Activated CD4-positive, CD25-positive, alpha-beta regulatory T cell treated with anti-CD3 and anti-CD28 coated beads, Interleukin-2, amount 50 U/mL, for 16 hours (primary cell): ENCODE measurements at regions not wholly inside any gene's neighbourhood (a gene's known extent, or its start where the extent isn't known, plus 50 kb on each side); places are given as distances from the start of the nearest gene placed in this dataset.
"Not testable (repeated sequence)": the region's sequence is repeated elsewhere in the genome, so short reads cannot be mapped to it uniquely, and the experiment has no call there.

Experiments
- DNase-seq: peaks from one replicate; pipeline ENCODE4 v3.0.0-alpha.2; 2020; ENCODE audit warnings: low read depth, low spot score

DNA sequence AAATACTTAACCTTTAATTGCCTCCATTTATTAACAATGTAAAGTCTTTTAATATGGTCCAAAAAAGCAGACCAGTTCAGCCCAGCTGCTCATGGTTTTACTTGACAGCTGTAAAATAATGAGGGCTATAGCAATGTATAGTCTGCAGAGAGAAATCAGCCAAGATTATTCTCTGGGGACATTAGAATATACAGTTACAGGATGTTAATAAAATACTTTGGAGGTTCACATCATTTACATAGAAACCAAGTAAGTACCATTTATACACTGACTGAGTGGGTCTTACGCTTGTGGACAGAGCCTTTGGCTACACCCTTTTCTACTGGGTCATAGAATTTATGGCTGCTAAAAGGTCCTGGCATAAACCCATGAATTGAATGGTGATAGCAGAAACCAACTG, 340.7 kb upstream of the CELF2 start:
- DNase-seq: no peak

DNA sequence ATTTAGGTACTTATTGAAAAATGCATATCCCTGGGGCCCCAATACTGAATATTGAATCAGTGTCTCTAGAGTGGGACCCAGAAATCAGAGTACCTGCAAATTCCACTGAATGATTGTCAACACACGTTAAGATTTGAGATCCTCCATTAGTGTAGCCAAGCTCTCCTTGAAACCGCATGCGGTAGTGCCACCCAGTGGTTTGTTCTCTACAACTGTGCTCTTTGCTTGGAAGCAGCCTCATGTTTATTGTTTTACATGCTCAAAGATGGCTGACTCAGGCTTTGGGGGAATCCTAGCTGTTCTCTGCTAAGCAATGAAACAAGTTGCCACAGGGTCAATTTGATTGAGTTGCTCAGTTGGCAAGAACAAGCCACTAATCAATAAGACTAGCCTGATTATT, 340.2 kb upstream of the CELF2 start:
- peak; percentile 7 for DNase-seq

DNA sequence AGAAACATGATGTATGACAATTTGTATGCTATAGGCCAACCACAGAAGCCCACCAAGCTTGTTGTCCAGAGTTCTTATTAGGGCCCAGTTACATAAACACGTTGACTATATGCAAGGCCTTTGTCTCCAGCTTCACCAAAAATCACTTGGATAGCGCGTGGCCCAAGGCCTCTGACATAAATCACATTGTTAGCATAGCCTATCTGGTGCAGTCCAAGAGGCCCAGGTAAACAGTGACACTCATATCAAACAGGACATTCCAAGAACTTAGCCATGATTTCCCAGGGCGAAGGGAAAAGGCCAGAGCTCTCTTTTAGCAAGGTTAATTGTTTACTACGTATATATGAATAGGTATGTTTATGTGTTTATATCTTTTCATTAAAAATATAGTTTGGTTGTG, 337.2 kb upstream of the CELF2 start:
- no peak for DNase-seq

DNA sequence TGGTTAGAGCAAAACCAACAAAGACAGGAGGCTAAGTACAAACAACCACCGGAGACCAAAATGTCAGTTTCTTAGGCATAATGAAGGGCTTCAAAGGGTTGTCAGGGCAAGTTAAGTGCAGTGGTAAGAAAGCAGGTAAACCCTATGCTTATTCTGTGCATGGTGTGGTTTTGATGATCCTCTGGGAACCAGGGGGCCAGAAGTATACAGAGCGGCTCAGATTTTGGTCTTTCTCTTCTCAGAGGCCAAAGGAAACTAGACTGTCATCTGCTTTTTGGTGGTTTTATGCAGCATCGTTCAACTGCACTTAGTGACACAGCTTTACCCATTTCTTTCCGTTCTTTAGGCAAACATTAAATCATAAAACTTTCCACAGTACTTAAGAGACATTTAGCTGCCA, 332.7 kb upstream of the CELF2 start:
- DNase-seq: no peak

DNA sequence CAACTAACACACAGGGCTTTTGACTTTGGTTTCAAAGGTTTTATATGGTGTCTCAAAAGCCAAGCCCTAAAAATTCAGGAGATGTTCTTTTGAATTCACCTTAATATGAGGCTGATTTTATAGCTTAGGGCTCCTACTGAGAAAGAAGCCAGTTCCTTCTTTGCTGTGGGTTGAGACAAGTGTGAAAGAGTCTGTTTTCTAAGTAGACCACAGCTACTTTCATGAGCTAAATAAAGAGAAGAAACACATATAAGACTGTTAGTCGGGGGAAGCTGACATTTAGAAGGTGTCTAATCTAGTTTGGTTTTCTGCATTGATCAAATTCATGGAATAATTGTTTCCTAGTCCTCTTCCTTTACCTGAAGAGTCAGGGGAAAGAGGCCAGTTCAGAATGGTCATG, 332.1 kb upstream of the CELF2 start:
- no peak for DNase-seq

DNA sequence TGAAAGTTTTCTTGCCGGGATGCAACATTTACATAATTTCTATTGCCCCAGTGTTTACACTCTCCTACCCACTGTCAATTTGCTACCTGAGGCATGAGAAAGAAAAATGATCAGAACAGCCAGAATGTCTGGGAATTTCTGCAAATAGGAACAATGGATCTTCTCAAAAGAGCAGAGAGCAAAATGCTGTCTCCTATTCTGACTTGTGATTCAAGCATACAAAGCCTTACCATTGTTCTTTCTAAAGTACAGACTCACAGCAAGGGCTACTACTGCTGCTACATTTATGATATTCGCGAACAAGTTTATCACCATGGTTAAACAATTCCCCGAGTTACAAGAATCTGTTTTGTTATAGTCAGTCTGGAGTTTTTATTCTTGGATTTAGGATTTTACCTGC, 329.9 kb upstream of the CELF2 start:
- DNase-seq: no peak

DNA sequence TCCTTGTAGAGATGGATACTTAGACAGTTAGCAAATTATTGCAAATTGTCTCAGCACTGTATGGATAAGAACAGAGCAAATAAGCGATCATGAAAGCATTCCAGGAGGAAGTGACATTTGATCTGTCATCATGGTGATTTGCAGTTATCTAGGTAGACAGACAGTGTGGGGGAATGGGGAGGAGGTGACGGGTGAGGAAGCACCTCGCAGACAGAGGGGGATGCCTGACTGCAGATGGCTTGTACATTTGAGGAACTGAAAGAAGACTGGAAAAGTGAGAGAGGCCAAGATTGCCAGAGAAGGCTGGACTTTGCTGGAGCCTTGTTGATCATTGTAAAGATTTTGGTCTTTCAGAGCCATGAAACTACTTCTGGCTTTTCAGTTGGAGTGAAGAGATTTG, 318.2 kb upstream of the CELF2 start:
- no peak for DNase-seq

DNA sequence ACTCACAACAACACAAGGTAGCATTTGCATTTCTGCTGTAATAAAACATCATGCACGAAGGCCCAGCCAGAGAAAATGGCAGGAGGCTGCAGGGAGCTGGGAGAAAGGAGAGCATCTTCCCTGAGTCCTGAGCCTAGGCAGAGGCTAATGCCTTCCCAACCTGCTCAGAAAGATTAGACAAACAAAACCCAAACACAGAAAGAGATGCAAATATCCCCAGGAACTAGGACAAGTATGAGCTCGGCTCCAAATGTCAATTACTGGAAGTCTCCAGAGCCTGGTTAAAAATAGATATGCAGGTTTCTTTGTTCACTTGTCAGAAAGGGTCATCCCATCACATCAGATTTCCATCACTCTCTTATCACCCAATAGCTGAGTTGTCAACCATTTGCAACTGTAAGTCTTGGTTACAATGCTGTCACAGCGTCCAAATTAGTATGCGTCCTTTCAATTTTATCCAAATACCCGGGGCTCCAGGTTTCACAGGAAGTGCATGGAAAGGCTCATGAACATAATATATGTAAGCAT, 316.5 kb upstream of the CELF2 start:
- DNase-seq: no peak

DNA sequence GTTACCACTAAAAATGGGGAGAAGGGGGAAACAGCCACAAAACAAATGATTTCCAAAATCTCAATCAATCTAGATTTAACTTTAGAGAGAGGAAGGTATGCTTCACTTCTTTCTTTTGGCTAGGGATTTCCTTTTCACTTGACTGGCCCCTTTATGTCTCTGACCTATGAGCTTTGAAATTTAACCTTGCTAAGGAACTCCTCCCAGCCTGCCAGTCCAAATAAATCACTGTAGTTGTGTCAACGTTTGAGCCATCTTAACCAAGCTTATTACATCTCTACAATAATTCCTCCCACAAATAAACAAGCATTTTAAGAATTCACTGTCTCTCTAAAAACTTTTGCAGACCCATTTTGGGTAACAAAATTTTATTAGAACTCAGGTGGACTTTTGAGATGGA, 315.5 kb upstream of the CELF2 start:
- no peak for DNase-seq

DNA sequence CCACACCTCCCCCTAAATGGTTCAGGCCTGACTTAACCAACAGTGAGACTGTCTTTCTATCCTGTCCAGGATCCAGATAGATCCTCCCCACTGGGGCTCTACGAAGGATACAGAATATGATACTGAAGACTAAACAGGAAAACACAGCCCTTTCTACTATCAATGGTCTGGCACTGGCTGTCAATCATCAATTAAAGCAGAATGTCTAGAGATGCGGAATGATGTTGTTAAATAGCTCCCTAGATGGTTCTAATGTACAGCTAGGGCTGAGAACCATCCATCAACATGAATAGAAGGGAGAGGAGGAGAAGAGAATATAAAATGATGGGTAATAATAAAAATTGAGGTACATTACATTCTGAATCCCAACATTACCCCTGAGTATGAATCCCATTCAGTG, 314.3 kb upstream of the CELF2 start:
- DNase-seq: no peak

DNA sequence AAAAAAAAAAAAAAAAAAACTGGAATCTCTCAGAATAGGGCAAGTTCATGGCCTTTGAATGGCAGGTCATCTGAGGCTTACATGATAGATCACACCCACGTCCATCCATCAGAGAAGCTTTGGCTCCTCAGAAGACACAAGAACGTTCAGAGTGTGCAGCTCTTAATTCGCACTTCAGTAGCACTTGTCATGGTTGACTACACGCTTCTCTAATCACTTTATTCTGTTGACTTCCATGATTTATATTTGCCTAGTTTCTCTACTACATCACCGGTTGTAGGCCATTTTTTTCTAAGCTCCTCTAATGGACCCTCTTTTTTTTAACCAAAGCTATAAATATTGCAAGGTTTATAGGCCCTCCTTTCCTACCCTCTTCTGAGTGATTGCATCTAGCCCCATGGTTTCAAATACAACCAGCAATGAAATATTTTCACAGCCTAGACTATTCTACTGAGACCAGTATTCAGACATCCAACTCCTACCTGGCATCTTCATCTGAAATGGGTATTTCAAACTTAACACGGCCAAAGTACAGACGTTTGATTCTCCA, 305.4 kb upstream of the CELF2 start:
- DNase-seq: no peak

DNA sequence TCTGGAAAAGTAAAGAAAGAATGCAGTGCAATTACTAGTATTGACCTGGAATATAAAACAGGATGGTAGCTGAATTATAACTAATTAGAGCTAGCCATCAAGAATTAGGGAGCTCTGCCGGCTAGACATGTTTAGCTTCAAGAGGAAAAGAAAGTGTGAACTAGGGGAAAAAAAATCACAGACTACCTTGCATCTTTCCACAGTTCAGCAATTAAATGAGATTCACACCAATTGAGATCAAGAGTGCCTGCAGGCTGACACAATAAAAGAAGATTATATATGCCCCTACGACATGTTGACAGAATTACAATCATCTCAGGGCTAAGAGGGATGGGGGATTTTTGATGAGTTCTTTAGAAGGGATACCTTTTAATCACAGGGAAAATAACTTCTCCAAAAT, 303.3 kb upstream of the CELF2 start:
- DNase-seq: no peak

DNA sequence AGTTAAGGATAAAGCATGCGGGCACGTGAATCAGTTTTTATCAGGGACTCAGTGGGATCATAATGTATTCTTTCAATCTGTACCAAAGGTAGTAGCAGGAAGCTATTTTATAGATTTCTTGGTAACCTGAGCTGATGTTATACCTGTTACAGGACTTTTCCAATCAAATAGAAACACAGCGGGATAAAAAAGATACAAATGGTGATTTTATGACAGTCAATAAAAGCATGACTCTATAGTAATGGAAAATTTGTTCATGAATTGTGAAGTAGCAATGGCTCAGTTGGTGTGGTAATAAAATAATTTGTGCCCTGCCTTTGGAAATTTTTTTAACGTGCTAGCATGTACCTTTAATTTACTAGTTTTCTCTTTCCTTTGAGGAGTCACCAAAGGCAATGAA, 300.7 kb upstream of the CELF2 start:
- DNase-seq: no peak

DNA sequence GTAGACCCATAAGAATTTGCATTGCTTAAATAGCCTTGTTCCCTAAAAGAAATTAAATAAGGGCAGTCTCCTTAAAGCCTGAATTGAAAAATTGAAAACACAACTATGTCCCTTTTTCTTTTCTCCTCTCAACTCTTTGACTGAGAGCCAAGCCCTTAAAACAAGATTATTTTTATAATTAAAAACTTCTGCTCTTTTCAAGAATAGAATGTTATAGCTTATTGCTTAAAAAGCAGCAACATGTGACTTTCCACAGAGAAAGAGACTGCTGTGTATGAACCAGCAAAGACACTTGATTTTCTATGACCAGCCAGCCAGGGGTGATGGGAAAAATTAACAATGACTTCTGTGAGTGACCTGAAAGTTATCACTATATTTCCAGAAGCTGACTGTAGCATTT, 295.2 kb upstream of the CELF2 start:
- DNase-seq: no peak

DNA sequence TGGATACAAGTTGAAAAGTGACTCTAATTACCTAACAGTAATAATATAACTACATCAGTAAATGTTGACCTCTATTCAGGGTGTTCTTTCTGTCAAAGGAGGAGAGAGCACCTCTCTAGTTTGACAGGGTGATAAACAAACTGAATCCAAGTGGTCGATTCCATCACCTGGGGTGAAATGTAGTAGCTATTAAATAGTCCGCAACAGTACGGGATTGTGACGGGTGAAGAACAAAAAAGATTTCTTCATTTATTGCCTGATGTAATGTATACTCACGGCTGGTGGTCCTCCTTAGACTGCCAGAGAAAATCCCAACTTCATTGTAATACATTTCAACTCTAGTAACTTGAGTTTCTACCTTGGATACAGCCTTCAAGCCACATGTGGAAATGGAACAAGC, 292.5 kb upstream of the CELF2 start:
- no peak for DNase-seq

DNA sequence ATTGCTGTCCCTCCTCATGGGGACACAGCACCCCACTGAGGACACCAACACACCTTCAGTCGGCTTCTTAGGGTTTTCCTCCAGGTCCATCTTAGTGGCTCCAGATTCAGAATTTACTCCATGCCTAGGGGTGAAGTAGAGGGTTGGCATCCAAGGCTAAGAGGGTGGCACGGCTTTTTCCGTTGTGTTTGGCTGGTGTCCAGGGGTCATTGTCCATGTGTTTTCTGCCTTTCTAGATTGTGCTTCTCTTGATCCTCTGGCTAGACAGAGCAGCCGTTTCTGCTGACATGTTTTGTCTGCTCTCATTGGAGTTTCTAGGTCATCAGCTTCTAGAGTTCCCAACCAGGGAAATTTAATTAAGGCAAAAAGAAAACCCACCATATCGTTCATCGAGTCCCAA, 291.6 kb upstream of the CELF2 start:
- no peak for DNase-seq

DNA sequence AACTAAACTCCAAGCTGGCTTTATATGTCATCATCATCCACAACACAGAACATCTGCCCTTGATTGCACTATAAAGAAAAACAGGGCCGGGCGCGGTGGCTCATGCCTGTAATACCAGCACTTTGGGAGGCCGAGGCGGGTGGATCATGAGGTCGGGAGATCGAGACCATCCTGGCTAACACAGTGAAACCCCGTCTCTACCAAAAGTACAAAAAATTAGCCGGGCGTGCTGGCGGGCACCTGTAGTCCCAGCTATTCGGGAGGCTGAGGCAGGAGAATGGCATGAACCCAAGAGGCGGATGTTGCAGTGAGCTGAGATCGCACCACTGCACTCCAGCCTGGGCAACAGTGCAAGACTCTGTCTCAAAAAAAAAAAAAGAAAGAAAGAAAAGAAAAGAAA, 290.3 kb upstream of the CELF2 start:
- DNase-seq: not testable (repeated sequence)

DNA sequence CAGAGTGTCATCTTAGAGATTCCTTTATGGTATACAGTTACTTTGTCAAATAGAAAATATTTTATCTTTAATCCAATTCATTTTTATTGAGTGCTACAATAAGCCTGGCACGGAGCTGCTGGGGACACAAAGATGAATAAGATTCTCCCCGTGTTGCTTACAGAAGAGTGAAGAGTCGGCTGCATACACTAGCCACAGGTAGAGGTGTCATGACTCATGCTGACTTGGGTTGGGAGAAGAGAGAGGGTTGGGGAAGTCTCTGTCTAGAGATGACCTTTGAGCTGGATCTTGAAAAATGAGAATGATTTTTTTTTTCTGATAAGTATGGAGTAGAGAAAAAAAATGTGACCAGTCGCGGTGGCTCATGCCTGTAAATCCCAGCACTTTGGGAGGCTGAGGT, 289.9 kb upstream of the CELF2 start:
- DNase-seq: no peak

DNA sequence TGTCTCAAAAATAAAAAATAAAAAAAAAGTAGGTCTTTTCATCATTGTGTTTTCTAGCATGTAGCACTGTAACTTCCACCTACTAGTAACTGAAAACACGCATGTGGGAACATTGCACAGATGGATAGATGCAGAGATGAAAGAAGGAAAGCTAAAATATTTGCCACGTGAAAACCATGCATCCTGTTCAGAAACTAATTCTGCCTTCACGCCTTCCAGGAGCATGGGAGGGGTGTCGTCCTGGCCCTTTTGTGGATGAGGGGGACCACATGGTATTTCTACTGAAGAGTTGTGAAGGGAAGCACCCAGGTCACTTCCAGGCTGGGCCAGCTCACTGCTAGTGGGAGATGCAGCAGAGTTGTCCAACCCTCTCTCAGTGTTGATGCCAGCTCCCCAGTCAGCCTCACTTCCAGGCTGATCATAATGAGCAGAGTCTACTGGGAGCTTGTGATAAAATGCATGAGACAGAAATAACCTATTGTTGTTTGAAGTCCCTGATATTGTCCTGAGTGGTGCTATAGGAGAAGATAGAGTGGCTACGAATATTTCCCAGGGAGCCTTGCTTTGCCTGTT, 287.1 kb upstream of the CELF2 start:
- DNase-seq: no peak

DNA sequence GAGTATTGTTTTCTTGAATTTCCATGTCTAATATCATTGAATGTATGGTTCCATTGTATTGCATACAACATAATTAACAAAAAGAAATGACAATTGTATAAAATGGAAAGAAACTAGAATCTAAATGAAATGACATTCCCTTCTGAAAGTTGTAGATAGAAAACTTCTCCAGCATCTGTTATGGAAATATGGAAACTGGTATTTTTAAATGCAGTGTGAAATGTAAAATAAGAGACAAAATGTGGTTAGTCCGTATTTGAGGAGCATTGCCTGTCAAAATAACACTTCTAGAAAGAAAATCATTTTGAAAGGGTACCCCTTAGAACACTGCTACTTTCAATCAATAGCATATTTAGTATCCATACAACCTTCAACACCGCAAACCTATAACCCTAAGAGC, 286.3 kb upstream of the CELF2 start:
- DNase-seq: no peak

DNA sequence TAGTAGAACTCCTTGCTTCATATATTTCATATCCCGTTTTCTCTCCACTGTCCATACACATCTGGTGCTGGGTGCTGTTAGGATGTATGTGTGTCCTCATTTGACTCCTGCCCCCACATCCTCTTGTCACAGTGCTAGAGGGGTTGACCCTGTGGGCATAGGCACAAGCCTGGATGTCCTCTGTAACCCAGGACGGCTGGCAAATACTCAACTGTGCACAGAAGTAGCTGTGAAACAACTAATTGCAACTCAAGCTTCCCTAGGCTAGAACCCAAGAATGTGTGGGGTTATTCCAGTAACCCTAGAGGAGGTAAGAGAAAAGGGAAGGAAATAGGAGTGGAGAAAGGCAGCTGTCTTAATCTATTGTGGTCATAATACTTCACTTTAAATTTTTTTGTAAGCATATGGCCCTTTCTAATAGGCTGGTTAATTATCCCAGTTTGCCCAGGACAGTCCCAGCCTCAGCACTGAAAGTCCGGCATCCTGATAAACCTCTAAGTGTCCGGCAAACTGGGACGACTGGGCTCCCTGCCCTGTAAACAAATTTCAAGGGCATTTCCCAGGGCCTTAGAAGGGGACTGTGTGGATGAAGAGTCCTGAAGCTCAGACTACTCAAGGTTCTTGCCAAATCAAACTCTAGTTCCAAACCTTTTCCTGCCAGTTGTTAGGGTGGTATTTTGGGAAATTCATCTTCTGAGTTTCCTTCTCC, 283.2 kb upstream of the CELF2 start:
- DNase-seq: no peak

DNA sequence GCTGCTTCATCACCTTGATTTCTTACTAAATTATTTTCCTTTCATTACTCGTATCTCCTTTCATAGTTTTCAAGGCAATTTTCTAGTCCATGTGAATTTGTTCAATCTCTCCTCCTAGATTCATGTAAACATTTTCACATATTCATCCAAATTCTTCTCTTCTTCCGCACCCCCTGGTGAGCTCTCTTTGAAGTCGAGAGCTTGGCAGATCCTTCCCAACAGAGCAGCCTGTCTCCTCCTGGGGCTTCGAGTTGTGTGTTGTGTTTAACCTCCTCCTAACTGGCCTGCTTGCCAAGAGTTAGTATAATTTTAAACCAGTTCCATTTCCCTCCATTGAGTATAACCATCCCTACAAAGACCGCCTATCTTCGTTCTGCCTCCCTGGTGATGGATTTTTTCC, 272.4 kb upstream of the CELF2 start:
- DNase-seq: no peak

DNA sequence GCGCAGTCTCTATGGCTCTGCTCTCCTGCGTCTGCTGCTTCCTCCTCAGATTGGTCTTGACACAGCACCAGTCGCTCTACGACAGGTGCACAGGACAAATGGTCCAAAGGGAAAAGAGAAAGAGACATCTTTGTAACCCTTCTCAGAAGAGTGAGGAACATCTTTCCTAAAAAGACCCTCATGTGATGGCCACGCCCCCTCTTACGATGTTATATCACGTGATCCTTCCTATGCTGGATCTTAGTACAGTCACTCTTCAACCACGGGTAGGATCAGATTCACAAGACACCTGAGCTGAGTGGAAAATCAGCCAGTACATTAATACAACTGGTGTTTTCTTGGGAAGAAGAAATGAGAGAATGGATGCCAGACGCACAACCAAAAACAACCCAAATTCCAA, 262.2 kb upstream of the CELF2 start:
- DNase-seq: no peak
